CD4-positive, alpha-beta T cell treated with Interleukin-2 at 100 ng/mL for 4 hours (primary cell): ENCODE measurements at regions not wholly inside any gene's neighbourhood (a gene's known extent, or its start where the extent isn't known, plus 50 kb on each side); places are given as distances from the start of the nearest gene placed in this dataset.

Source experiments
- DNase-seq: peaks from one replicate; pipeline ENCODE4 v3.0.0-alpha.2; 2020; ENCODE audit warnings: low spot score

- no peak for DNase-seq
Measured at GRCh38 chr2:236974752-236975151, 110.9 kb upstream of the COPS8 start.

DNA sequence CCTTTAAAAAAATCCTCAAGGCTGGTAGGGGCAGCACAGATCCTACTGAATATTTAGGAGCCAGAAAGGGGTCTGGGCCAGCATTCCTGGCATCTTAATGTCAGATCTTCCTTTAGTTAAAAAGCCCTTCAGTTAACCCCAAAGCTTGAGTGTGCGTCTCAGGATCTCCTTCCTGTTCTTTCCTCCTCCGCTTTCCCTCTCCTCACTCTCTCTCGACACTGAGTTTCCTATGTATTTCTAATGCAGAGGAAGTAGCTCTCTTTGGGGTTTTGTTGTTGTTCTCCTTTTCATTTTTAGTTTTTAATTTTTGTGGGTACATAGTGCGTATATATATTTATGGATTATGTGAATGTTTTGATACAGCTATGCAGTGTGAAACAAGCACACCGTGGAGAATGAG lies 109.9 kb upstream of the COPS8 start:
- no peak for DNase-seq

GRCh38 chr2:236976266-236977062 lies 109.2 kb upstream of the COPS8 start:
- DNase-seq: no peak

GRCh38 chr2:236977063-236977851 lies 108.4 kb upstream of the COPS8 start:
- DNase-seq: no peak

DNA sequence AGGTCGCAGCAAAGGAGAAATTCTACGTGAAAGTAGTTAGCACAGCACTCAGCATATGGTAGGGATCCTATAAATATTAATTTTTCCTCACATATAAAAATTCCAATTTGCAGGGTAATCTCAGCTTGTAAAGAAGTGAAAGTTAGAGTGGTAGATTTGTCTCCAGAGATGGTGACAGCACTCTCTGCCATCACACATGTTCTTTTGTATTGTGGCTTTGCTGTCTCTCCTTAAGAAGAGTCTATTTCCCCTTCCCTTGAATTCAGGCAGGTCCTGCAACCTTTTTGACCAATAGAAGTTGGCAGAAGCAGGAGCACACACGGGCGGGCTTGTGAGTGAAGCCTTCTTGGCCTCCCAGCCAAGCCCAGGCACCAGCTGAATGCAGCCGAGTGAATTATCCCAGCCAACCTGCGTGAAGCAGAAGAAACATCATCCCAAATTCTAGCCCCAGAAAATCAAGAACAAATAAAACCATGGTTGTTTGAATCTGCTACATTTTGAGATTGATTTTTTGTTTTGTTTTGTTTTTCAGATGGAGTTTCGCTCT lies 107.8 kb upstream of the COPS8 start:
- DNase-seq: no peak

- DNase-seq: no peak
Measured at GRCh38 chr2:236979664-236980063, 106.0 kb upstream of the COPS8 start.

DNA sequence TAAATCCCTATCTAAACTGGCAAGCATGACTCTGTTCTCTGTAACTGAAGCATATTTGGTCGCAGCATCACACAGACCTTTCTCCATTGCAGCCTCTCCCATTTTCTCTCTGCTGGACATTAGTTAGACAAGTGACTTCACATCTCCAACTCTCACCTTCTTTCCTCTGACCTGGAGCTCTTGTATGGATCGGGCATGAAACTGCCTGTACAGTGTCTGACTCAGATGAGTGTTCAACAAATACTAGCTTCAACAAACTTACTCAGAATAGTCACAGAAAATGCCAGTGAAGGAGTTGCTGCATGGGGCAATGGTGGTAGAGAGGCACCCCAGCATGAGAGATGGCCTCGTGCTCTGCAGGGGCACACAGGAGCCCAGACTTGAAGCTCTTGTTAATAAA lies 104.7 kb upstream of the COPS8 start:
- DNase-seq: no peak

DNA sequence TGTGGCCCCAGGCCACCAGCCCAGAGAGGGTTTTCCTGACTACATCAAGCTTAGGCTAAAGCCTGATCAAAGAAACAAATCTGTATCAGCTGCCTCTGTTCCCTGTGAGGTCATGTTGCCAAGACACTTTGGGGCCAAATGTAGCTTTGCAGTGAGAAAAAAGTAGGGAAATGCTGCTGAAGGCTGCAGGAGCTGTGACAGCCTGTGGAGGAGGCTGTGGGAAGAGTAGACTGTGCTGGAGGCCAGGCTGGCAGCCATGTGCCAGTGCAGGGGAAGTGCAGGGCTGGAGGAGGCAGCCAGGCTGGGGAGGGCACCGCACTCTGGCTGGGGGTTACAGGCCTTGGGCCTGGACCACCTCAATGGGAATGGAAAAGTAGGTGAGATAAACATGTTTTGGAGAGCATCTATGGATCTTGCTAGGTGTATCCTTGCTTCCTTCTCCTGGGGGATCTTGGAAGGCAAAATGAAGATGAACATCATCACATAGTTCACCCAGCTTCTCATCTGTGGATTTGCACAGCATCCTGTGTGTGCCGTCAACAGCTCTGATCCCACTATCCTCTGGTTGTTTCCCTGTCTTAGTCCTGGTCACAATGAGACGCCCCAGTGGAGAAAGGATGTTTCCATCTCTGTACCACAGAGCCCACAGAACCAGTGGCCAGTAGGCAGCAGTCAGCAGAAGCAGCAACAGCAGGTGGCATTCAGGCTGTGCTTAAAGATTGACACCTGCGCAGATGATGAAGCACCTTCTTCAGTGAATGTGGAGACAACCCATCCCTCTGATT lies 103.8 kb upstream of the COPS8 start:
- no peak for DNase-seq

DNA sequence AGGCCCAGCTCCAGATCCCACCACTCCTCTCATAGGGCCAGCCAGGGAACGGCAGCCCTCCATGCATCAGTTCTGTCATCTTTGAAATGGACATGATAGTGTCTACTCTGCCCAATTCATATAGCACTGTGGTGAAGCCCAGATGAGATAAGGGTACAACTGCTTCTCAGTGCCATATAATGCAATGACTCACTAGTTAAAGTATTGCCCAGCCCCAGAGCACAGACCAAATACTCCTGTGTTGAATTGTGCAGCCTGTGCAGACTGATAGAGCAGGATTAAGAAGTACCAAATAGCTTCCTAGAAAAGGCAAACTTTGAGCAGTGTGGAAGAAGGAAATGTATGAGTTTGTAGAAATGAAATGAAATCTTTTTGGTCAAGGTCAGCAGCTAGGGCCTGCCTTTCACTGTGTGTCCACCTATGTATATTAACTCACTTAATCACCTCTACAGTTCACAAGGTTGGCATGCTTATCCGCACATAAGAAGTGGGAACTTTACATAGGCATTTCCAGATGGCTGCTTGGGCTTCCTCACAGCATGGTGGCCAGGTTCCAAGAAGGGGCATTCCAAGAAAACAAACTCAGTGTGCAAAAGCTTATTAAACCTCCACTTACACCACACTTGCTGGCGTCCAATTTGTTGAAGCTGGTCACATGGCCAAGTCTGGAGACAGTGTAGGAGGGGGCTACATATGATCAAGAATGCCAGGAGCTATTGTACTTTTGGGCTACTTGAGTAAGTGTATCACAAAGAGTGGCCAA lies 102.8 kb upstream of the COPS8 start:
- no peak for DNase-seq

- DNase-seq: no peak
Measured at GRCh38 chr2:236984046-236984445, 101.6 kb upstream of the COPS8 start.

GRCh38 chr2:236985761-236986339 lies 99.8 kb upstream of the COPS8 start:
- no peak for DNase-seq

DNA sequence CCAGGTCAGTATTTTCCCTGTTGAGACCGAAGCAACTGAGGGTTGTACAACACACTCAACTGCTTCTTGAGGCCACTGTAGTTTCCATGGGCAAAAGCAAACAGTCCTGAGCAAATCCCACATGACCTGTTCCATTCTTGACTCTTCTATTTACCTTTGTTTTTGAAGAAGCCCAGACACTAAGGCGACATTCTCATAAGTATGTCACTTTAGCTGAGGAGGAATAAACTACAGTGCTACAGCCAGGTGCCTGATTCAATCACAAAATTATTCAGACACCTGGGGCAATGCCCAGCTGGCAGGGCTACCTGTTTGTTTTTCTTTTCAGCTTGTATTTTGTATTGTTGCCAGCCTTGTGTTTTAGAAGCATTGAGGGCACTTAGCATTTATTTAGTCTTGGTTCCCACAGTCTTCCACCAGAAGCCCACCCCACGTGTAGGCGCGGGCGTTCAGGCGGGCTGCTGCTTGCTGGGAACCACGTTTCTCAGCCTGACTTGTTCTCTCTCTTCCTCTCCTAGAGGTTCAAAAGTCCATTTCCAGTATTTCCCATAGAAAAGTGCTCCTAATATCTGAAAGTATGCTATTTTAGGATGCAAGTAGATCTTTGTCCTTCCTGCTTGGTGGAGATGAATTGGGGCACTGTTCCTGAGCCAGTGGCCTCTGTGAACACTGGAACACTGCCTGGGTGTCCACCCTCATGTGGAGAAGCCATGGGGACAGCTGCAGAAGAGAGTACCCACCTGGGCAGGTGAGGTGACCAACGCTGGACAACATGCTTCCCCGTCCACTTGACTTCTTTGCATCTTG lies 99.0 kb upstream of the COPS8 start:
- no peak for DNase-seq

DNA sequence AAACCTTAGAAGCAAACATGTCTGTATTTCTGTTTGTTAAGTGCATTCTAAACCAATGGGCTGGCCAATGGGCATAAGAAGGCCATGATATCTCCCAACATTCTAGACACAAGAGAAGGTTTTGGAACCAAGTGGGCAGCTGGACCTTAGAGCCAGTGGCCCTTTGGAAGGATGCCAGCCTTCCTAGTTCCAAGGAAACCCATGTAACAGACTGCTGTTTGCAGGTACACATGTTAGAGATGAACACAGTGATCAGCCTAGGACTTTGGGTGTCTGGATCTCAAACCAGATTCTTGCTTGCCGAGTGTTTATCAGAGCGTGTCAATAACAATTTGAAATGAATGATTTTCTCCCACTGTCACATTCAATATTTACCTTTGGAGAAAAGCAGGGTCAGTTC lies 97.5 kb upstream of the COPS8 start:
- DNase-seq: no peak

GRCh38 chr2:236988690-236989624 lies 96.7 kb upstream of the COPS8 start:
- no peak for DNase-seq

DNA sequence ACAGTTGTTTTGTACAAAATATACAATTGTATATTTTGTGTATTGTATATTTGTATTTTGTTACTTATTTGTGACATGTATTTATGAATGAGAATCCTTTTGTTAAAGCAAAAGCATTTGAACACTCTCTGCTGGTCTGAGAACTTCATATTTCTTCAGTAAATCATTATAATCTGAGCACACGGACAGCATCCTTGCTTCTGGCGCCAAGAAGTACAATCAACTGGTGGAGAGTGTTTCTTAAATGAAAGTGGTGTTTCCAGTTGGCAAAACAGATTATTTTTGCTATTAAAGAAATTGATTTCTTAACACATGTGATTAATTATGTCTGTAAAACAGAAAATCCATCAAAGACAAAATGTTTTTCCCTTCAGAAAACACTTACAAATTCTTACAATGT lies 95.1 kb upstream of the COPS8 start:
- DNase-seq: no peak

DNA sequence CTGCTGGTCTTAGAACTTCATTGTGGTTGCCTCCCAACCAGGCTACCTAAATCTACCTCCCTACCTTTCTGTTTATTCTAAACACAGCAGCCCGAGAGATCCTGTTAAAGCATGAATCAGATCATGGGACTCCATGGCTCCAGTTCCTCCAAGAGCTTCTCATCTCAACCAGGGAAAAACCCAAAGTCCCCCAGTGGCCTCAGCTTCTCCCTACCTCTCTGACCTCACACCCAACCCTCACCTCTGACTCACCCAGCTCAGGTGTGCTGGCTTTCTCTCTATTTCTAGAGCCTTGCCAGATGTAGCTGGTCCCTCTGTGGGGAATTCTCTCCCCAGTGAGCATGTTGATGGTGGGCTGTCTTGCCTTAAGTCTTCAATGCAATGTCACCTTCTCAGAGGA lies 93.8 kb upstream of the COPS8 start:
- no peak for DNase-seq

DNA sequence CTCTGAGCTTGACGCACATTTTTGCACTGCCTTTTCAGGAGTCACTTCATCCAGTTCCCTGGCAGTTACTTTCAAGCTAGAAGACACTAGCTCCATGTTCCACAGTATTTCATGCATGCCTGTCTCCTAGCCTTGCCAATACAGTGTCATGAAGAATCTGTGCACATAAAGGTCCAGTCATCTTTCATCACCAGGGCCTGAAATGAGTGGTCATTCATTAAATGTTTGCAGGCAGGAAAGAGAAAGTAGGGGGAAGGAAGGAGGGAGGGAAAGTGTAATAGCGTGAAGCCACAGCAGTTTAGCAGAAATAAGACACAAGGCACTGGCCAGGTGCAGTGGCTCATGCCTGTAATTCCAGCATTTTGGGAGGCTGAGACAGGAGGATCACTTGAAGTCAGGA lies 92.4 kb upstream of the COPS8 start:
- no peak for DNase-seq

- no peak for DNase-seq
Measured at GRCh38 chr2:236994361-236994760, 91.3 kb upstream of the COPS8 start.

DNA sequence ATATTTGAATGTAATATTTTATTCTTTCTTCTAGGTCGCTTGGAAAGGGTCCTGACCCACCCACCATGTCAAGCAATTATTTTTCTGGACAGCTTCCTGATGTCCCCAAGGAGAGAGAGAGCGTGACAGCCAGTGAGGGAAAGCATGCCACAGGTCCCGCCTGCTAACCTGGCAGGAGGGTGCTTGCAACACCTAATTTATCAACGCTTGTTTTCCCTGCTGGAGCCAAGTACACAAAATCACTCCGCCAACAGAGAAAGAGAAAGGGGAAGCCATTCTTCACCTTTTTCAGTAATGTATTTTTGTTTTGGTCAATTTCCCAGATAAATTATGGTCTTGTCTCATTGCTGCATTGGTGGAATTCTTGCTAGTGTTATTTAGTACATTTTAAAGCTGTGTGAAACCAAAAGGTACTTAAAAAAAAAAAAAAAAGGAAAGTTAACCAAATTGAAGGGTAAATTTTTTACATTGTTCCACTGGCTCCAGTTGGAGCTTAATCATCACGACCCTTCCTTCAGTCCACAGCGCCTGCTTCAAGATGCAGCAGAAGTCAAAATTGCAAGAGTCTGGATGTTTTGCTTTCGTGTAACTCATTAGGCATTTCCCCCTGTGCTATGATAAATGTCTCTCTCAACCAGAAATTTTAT lies 88.5 kb upstream of the COPS8 start:
- DNase-seq: no peak
